SU-DHL-6 (cell line): ENCODE measurements at regions not wholly inside any gene's neighbourhood (a gene's known extent, or its start where the extent isn't known, plus 50 kb on each side); places are given as distances from the start of the nearest gene placed in this dataset.
A peak's percentile ranks its signal among the peaks of the same experiment; 100 is the strongest.
"Not testable (repeated sequence)": the region's sequence is repeated elsewhere in the genome, so short reads cannot be mapped to it uniquely, and the experiment has no call there.

Source experiments
- H2AFZ ChIP-seq: fragments of 200-600 bp; sonication (generic); 2 replicates; pipeline ENCODE4 v1.6.1; 2014; ENCODE audit warnings: low read depth, mild to moderate bottlenecking, moderate library complexity, mixed read lengths, antibody characterized with exemption, low read length; ENCODE audit not compliant: severe bottlenecking
- H3F3A ChIP-seq: fragments of 200-600 bp; shearing (Covaris generic); 2 replicates; pipeline ENCODE4 v1.6.0; 2016; ENCODE audit warnings: antibody characterized with exemption, mild to moderate bottlenecking; ENCODE audit not compliant: insufficient read depth
- H3K27ac ChIP-seq: fragments of 200-600 bp; sonication (generic); 2 replicates; pipeline ENCODE4 v1.5.1; 2016; ENCODE audit warnings: low read depth, mild to moderate bottlenecking, low read length, moderate library complexity, mixed read lengths
- H3K27me3 ChIP-seq: fragments of 200-600 bp; sonication (generic), shearing (Covaris generic); 2 replicates; pipeline ENCODE4 v1.6.0; 2014; ENCODE audit warnings: mild to moderate bottlenecking, low read length
- H3K36me3 ChIP-seq: fragments of 200-600 bp; sonication (generic); 2 replicates; pipeline ENCODE4 v1.6.1; 2014; ENCODE audit warnings: mild to moderate bottlenecking, low read length, mixed read lengths
- H3K4me2 ChIP-seq: fragments of 300-600, 200-600 bp; shearing (Covaris generic), sonication (generic); 2 replicates; pipeline ENCODE4 v1.6.0; 2014; ENCODE audit warnings: low read length, low read depth, mild to moderate bottlenecking; ENCODE audit not compliant: poor library complexity, severe bottlenecking
- H3K4me3 ChIP-seq: fragments of 200-600 bp; sonication (generic); 2 replicates; pipeline ENCODE4 v1.5.1; 2014; ENCODE audit warnings: antibody characterized with exemption, low read length, mild to moderate bottlenecking, mixed read lengths; ENCODE audit not compliant: insufficient read depth, poor library complexity, severe bottlenecking
- H3K79me2 ChIP-seq: fragments of 200-600 bp; sonication (generic); 2 replicates; pipeline ENCODE4 v1.6.1; 2014; ENCODE audit warnings: mild to moderate bottlenecking, low read length, moderate library complexity; ENCODE audit not compliant: insufficient read depth
- H3K9ac ChIP-seq: fragments of 200-600 bp; sonication (generic); 2 replicates; pipeline ENCODE4 v1.7.0; 2014; ENCODE audit warnings: mild to moderate bottlenecking, low read length
- H3K9me2 ChIP-seq: fragments of 200-600 bp; sonication (generic); replicated peaks from 2 replicates; pipeline ENCODE4 v1.6.1; 2014; ENCODE audit warnings: low read length; ENCODE audit not compliant: insufficient read depth
- H3K9me3 ChIP-seq: fragments of 200-600 bp; sonication (generic); 2 replicates; pipeline ENCODE4 v1.6.1; 2014; ENCODE audit warnings: low read length, mixed read lengths; ENCODE audit not compliant: insufficient read depth
- H4K20me1 ChIP-seq: fragments of 200-600 bp; sonication (generic); 2 replicates; pipeline ENCODE4 v1.6.1; 2014; ENCODE audit warnings: low read depth, mild to moderate bottlenecking, antibody characterized with exemption, low read length, moderate library complexity, mixed read lengths
- CTCF ChIP-seq: fragments of 200-600 bp; sonication (generic); IDR thresholded peaks from one replicate; pipeline ENCODE4 v1.5.1; 2017; ENCODE audit warnings: antibody characterized with exemption, mild to moderate bottlenecking, low read length, moderate library complexity; ENCODE audit not compliant: insufficient read depth, poor library complexity, severe bottlenecking
- EZH2phosphoT487 ChIP-seq: fragments of 200-600 bp; sonication (generic), shearing (Covaris generic); conservative IDR thresholded peaks from 2 replicates; pipeline ENCODE4 v1.6.1; 2018; ENCODE audit warnings: mild to moderate bottlenecking, antibody characterized with exemption, low read length, moderate library complexity, mixed read lengths

- H3K9me2 ChIP-seq = no peaks in the 10 kb centered on the region
- H3K9me3 ChIP-seq = no peaks in the 10 kb centered on the region
- no peak overlapping the region for H3K9ac ChIP-seq
- TF ChIP-seq CTCF (no peak), EZH2phosphoT487 (no peak)
- H4K20me1 ChIP-seq = no peaks in the 10 kb centered on the region
- H3K27ac ChIP-seq = no peak overlapping the region
- H2AFZ ChIP-seq = no peak overlapping the region
- H3K27me3 ChIP-seq = no peaks in the 10 kb centered on the region
- H3K36me3 ChIP-seq = no peaks in the 10 kb centered on the region
- no peak overlapping the region for H3K4me3 ChIP-seq
- no peaks in the 10 kb centered on the region; the same call in 1 of the 2 replicates for H3F3A ChIP-seq
- no peaks in the 10 kb centered on the region for H3K79me2 ChIP-seq
- no peak overlapping the region for H3K4me2 ChIP-seq
These were observed 1204.0 kb upstream of the ADGRB3 start for GRCh38 chr6:67431076-67431475.

GRCh38 chr6:67426686-67427085, 1208.4 kb upstream of the ADGRB3 start:
- H3K9me2 ChIP-seq, H3K4me2 ChIP-seq, H3K36me3 ChIP-seq, H3K27ac ChIP-seq, H3F3A ChIP-seq, H3K9ac ChIP-seq, H3K79me2 ChIP-seq, H4K20me1 ChIP-seq, H3K9me3 ChIP-seq, H3K27me3 ChIP-seq, H3K4me3 ChIP-seq: not testable (repeated sequence)
- peak overlapping the region; percentile 68 for H2AFZ ChIP-seq

- H3K27ac ChIP-seq = no peak overlapping the region
- no peaks in the 10 kb centered on the region for H3F3A ChIP-seq
- H3K4me3 ChIP-seq = no peak overlapping the region
- no peaks in the 10 kb centered on the region for H3K27me3 ChIP-seq
- H3K9me2 ChIP-seq = no peaks in the 10 kb centered on the region
- H2AFZ ChIP-seq = peak overlapping the region; percentile 30
- no peaks in the 10 kb centered on the region for H3K36me3 ChIP-seq
- H3K9me3 ChIP-seq = no peaks in the 10 kb centered on the region
- H3K79me2 ChIP-seq = no peaks in the 10 kb centered on the region
- TF ChIP-seq EZH2phosphoT487 (no peak), CTCF (no peak)
- H3K4me2 ChIP-seq = no peak overlapping the region
- H4K20me1 ChIP-seq = no peaks in the 10 kb centered on the region
- H3K9ac ChIP-seq = no peak overlapping the region
These were observed 1223.0 kb upstream of the ADGRB3 start for GRCh38 chr6:67412035-67412434.

- Histone ChIP-seq H4K20me1 (no peaks in the 10 kb centered on the region), H3K27me3 (no peaks in the 10 kb centered on the region), H3F3A (no peaks in the 10 kb centered on the region), H3K36me3 (no peaks in the 10 kb centered on the region), H3K79me2 (no peaks in the 10 kb centered on the region), H3K4me2 (no peak overlapping the region), H3K9ac (no peak overlapping the region), H3K9me2 (no peaks in the 10 kb centered on the region), H3K4me3 (no peak overlapping the region), H2AFZ (peak overlapping the region; percentile 70), H3K27ac (no peak overlapping the region), H3K9me3 (no peaks in the 10 kb centered on the region; the same call in 1 of the 2 replicates)
- TF ChIP-seq EZH2phosphoT487 (no peak), CTCF (no peak)
These were observed 1224.0 kb upstream of the ADGRB3 start for GRCh38 chr6:67411036-67411435.
